ENCODE measurements at regions not wholly inside any gene's neighbourhood (a gene's known extent, or its start where the extent isn't known, plus 50 kb on each side); places are given as distances from the start of the nearest gene placed in this dataset.

- no peaks in the 10 kb centered on the region for H3K4me1 ChIP-seq
Observed at GRCh38 chr5:168159425-168159824, 132.0 kb upstream of the WWC1 start.

GRCh38 chr5:168162464-168162863 lies 129.0 kb upstream of the WWC1 start:
- H3K27me3 ChIP-seq = no peaks in the 10 kb centered on the region
- intact Hi-C loops (cut with DNase I; ENCODE audit: low total_unique reads) (no loop called here), in situ Hi-C loops (cut with MboI; ENCODE audit: low sequenced_read_pairs in 4 of 4) (no loop called here)
- H3K27ac ChIP-seq = no peak overlapping the region
- H3K4me3 ChIP-seq = no peak overlapping the region
- no peaks in the 10 kb centered on the region for H3K9me3 ChIP-seq
- H3K36me3 ChIP-seq = no peaks in the 10 kb centered on the region
- no peaks in the 10 kb centered on the region for H3K4me1 ChIP-seq
- DNase-seq (no peak), ATAC-seq (no peak)
- TF ChIP-seq POLR2A (IDR thresholded peaks at IDR 0.05) (no peak), CTCF (IDR thresholded peaks at IDR 0.05 in 4 of 5, conservative IDR thresholded peaks at IDR 0.05 in 1 of 5) (no peak)

More at GRCh38 chr5:168159425-168159824, 132.0 kb upstream of the WWC1 start:
- no peak for ATAC-seq
- H3K36me3 ChIP-seq = no peaks in the 10 kb centered on the region
- no peak overlapping the region for H3K4me3 ChIP-seq
- no peak for DNase-seq
- TF ChIP-seq POLR2A (IDR thresholded peaks at IDR 0.05) (no peak), CTCF (IDR thresholded peaks at IDR 0.05 in 4 of 5, conservative IDR thresholded peaks at IDR 0.05 in 1 of 5) (no peak)
- H3K27me3 ChIP-seq = no peaks in the 10 kb centered on the region
- no peaks in the 10 kb centered on the region for H3K9me3 ChIP-seq
- H3K27ac ChIP-seq = no peak overlapping the region
- intact Hi-C loops (cut with DNase I; ENCODE audit: low total_unique reads) (no loop called here), in situ Hi-C loops (cut with MboI; ENCODE audit: low sequenced_read_pairs in 4 of 4) (no loop called here)

- TF ChIP-seq POLR2A (IDR thresholded peaks at IDR 0.05) (no peak), CTCF (IDR thresholded peaks at IDR 0.05 in 4 of 5, conservative IDR thresholded peaks at IDR 0.05 in 1 of 5) (no peak)
- Histone ChIP-seq H3K36me3 (no peaks in the 10 kb centered on the region), H3K9me3 (no peaks in the 10 kb centered on the region), H3K27me3 (no peaks in the 10 kb centered on the region), H3K27ac (no peak overlapping the region), H3K4me1 (no peaks in the 10 kb centered on the region), H3K4me3 (no peak overlapping the region)
- ATAC-seq (no peak), DNase-seq (no peak)
- in situ Hi-C loops (cut with MboI; ENCODE audit: low sequenced_read_pairs in 4 of 4) (no loop called here), intact Hi-C loops (cut with DNase I; ENCODE audit: low total_unique reads) (no loop called here)
Observed at GRCh38 chr5:168163966-168164365, 127.5 kb upstream of the WWC1 start.

- Histone ChIP-seq H3K4me1 (no peaks in the 10 kb centered on the region), H3K27me3 (no peaks in the 10 kb centered on the region), H3K9me3 (no peaks in the 10 kb centered on the region), H3K4me3 (no peak overlapping the region), H3K27ac (no peak overlapping the region), H3K36me3 (no peaks in the 10 kb centered on the region)
- in situ Hi-C loops (cut with MboI; ENCODE audit: low sequenced_read_pairs in 4 of 4) = no loop called here
- intact Hi-C loops (cut with DNase I; ENCODE audit: low total_unique reads) = no loop called here
- DNase-seq = no peak
- ATAC-seq = no peak
- TF ChIP-seq POLR2A (IDR thresholded peaks at IDR 0.05) (no peak), CTCF (IDR thresholded peaks at IDR 0.05 in 4 of 5, conservative IDR thresholded peaks at IDR 0.05 in 1 of 5) (no peak)
Observed at GRCh38 chr5:168165221-168165914, 126.1 kb upstream of the WWC1 start.

GRCh38 chr5:168165977-168166376 lies 125.5 kb upstream of the WWC1 start:
- in situ Hi-C loops (cut with MboI; ENCODE audit: low sequenced_read_pairs in 4 of 4) = no loop called here
- H3K27ac ChIP-seq = no peak overlapping the region
- no peak for TF ChIP-seq POLR2A (IDR thresholded peaks at IDR 0.05)
- TF ChIP-seq CTCF (IDR thresholded peaks at IDR 0.05 in 4 of 5, conservative IDR thresholded peaks at IDR 0.05 in 1 of 5) = no peak

More at GRCh38 chr5:168165977-168166376, 125.5 kb upstream of the WWC1 start:
- Histone ChIP-seq H3K4me1 (no peaks in the 10 kb centered on the region), H3K4me3 (no peak overlapping the region), H3K9me3 (no peaks in the 10 kb centered on the region), H3K27me3 (no peaks in the 10 kb centered on the region), H3K36me3 (no peaks in the 10 kb centered on the region)
- ATAC-seq (no peak), DNase-seq (no peak)
- intact Hi-C loops (cut with DNase I; ENCODE audit: low total_unique reads) = no loop called here

Data from gastrocnemius medialis (tissue), 4 donors.